Progenitor cell of endocrine pancreas (in vitro differentiated cells): ENCODE measurements at regions not wholly inside any gene's neighbourhood (a gene's known extent, or its start where the extent isn't known, plus 50 kb on each side); places are given as distances from the start of the nearest gene placed in this dataset.

Experiments used
- DNase-seq: peaks from one replicate; pipeline ENCODE4 v3.0.0; 2021; ENCODE audit warnings: low spot score; ENCODE audit not compliant: unreplicated experiment
- H3K27ac Mint-ChIP-seq: 2 replicates; pipeline ENCODE4 v1.8.0; 2021; ENCODE audit warnings: mild to moderate bottlenecking, moderate library complexity, mixed read lengths
- H3K27me3 Mint-ChIP-seq: 2 replicates; pipeline ENCODE4 v1.8.0; 2021; ENCODE audit warnings: mixed read lengths
- H3K36me3 Mint-ChIP-seq: 2 replicates; pipeline ENCODE4 v1.8.0; 2022; ENCODE audit warnings: mixed read lengths; ENCODE audit not compliant: insufficient read depth
- H3K4me1 Mint-ChIP-seq: 2 replicates; pipeline ENCODE4 v1.8.0; 2021; ENCODE audit warnings: low read depth, mixed read lengths
- H3K4me3 Mint-ChIP-seq: 2 replicates; pipeline ENCODE4 v1.8.0; 2021; ENCODE audit warnings: low read depth, mild to moderate bottlenecking, moderate library complexity, mixed read lengths
- H3K9me3 Mint-ChIP-seq: 2 replicates; pipeline ENCODE4 v1.8.0; 2021; ENCODE audit warnings: low read depth, mixed read lengths
- CTCF ChIP-seq: fragments of 200-600 bp; sonication (generic); IDR thresholded peaks from one replicate; pipeline ENCODE4 v1.5.0; 2021; ENCODE audit warnings: antibody characterized with exemption, mild to moderate bottlenecking; ENCODE audit not compliant: unreplicated experiment

DNA sequence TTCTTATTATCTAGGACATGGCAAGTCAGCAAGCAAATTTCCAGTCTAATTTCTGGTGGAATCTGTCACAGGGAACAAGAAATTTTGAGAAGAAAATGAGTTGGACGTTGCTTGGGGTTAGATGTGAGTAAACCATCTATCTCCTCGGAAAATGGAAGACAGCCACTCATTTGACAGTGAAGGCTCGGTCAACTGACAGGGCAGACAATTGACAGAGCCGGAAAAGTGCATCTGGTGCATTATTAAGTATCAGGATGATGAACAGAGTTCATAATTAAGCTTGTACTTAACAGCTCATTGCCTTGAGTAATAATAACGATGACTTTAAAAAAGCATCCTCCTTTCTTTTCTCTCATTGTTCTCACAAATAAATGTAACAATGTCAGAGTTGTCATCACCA, 168.4 kb downstream of the MAD2L1 start:
- no peak for TF ChIP-seq CTCF
- peaks cover 1% of the 10 kb centered on the region for H3K4me1 Mint-ChIP-seq
- DNase-seq = no peak

GRCh38 chr4:119897260-119897659, 169.4 kb downstream of the MAD2L1 start:
- Mint-ChIP-seq H3K4me3 (no peak overlapping the region), H3K27me3 (no peaks in the 10 kb centered on the region), H3K4me1 (peaks cover 1% of the 10 kb centered on the region), H3K9me3 (no peaks in the 10 kb centered on the region), H3K27ac (no peak overlapping the region), H3K36me3 (no peaks in the 10 kb centered on the region)
- no peak for TF ChIP-seq CTCF
- DNase-seq = no peak

More for the DNA sequence above, 168.4 kb downstream of the MAD2L1 start:
- no peaks in the 10 kb centered on the region for H3K9me3 Mint-ChIP-seq
- no peaks in the 10 kb centered on the region for H3K36me3 Mint-ChIP-seq
- H3K27ac Mint-ChIP-seq = no peak overlapping the region
- H3K27me3 Mint-ChIP-seq = no peaks in the 10 kb centered on the region
- no peak overlapping the region for H3K4me3 Mint-ChIP-seq

- no peaks in the 10 kb centered on the region for H3K9me3 Mint-ChIP-seq
- H3K4me1 Mint-ChIP-seq = peaks cover 1% of the 10 kb centered on the region
- no peaks in the 10 kb centered on the region for H3K27me3 Mint-ChIP-seq
- no peak for DNase-seq
- H3K36me3 Mint-ChIP-seq = no peaks in the 10 kb centered on the region
- H3K27ac Mint-ChIP-seq = no peak overlapping the region
- no peak for TF ChIP-seq CTCF
- no peak overlapping the region for H3K4me3 Mint-ChIP-seq
Observed at GRCh38 chr4:119894650-119895208, 171.9 kb downstream of the MAD2L1 start.

GRCh38 chr4:119873794-119874325, 192.8 kb downstream of the MAD2L1 start:
- Mint-ChIP-seq H3K9me3 (peaks cover 3% of the 10 kb centered on the region), H3K4me3 (no peak overlapping the region), H3K27ac (no peak overlapping the region), H3K27me3 (no peaks in the 10 kb centered on the region), H3K36me3 (no peaks in the 10 kb centered on the region), H3K4me1 (peaks cover 13% of the 10 kb centered on the region)
- TF ChIP-seq CTCF = no peak
- DNase-seq = no peak

- Mint-ChIP-seq H3K27me3 (no peaks in the 10 kb centered on the region), H3K9me3 (peaks cover 2% of the 10 kb centered on the region), H3K27ac (no peak overlapping the region), H3K4me1 (peaks cover 13% of the 10 kb centered on the region), H3K36me3 (peaks cover 1% of the 10 kb centered on the region), H3K4me3 (no peak overlapping the region)
- DNase-seq = no peak
- TF ChIP-seq CTCF = no peak
Observed at GRCh38 chr4:119873132-119873531, 193.5 kb downstream of the MAD2L1 start.
